Endothelial cell (in vitro differentiated cells): ENCODE measurements at regions not wholly inside any gene's neighbourhood (a gene's known extent, or its start where the extent isn't known, plus 50 kb on each side); places are given as distances from the start of the nearest gene placed in this dataset.

Experiments
- DNase-seq: peaks from one replicate; pipeline ENCODE4 v3.0.0; 2021; ENCODE audit warnings: low spot score
- H3K27ac Mint-ChIP-seq: one replicate; pipeline ENCODE4 v1.8.0; 2021; ENCODE audit warnings: mixed read lengths, inconsistent platforms; ENCODE audit not compliant: unreplicated experiment
- H3K27me3 Mint-ChIP-seq: one replicate; pipeline ENCODE4 v1.8.0; 2021; ENCODE audit warnings: mild to moderate bottlenecking, moderate library complexity, mixed read lengths, inconsistent platforms; ENCODE audit not compliant: unreplicated experiment
- H3K36me3 Mint-ChIP-seq: one replicate; pipeline ENCODE4 v1.8.0; 2021; ENCODE audit warnings: mild to moderate bottlenecking, low read depth, mixed read lengths, inconsistent platforms; ENCODE audit not compliant: unreplicated experiment
- H3K4me1 Mint-ChIP-seq: one replicate; pipeline ENCODE4 v1.8.0; 2021; ENCODE audit warnings: mild to moderate bottlenecking, mixed read lengths, inconsistent platforms; ENCODE audit not compliant: unreplicated experiment
- H3K4me3 Mint-ChIP-seq: one replicate; pipeline ENCODE4 v1.8.0; 2021; ENCODE audit warnings: mild to moderate bottlenecking, mixed read lengths, inconsistent platforms; ENCODE audit not compliant: unreplicated experiment
- H3K9me3 Mint-ChIP-seq: one replicate; pipeline ENCODE4 v1.8.0; 2021; ENCODE audit warnings: mixed read lengths, inconsistent platforms; ENCODE audit not compliant: unreplicated experiment
- CTCF ChIP-seq: fragments of 200-600 bp; sonication (generic); IDR thresholded peaks from one replicate; pipeline ENCODE4 v1.5.0; 2021; ENCODE audit warnings: antibody characterized with exemption; ENCODE audit not compliant: unreplicated experiment

GRCh38 chr11:115112754-115113153, 391.5 kb downstream of the CADM1 start:
- no peak for TF ChIP-seq CTCF
- no peak overlapping the region for H3K4me3 Mint-ChIP-seq
- H3K9me3 Mint-ChIP-seq: no peaks in the 10 kb centered on the region
- H3K27ac Mint-ChIP-seq: no peak overlapping the region
- H3K36me3 Mint-ChIP-seq: no peaks in the 10 kb centered on the region
- no peaks in the 10 kb centered on the region for H3K4me1 Mint-ChIP-seq
- DNase-seq: no peak
- peaks cover 1% of the 10 kb centered on the region for H3K27me3 Mint-ChIP-seq

GRCh38 chr11:115117956-115118493, 386.2 kb downstream of the CADM1 start:
- H3K4me3 Mint-ChIP-seq: no peak overlapping the region
- TF ChIP-seq CTCF: no peak
- H3K36me3 Mint-ChIP-seq: no peaks in the 10 kb centered on the region
- no peaks in the 10 kb centered on the region for H3K4me1 Mint-ChIP-seq
- no peaks in the 10 kb centered on the region for H3K9me3 Mint-ChIP-seq
- no peak overlapping the region for H3K27ac Mint-ChIP-seq
- no peak for DNase-seq
- peaks cover 1% of the 10 kb centered on the region for H3K27me3 Mint-ChIP-seq

- Mint-ChIP-seq H3K4me3 (no peak overlapping the region), H3K27me3 (no peaks in the 10 kb centered on the region), H3K36me3 (no peaks in the 10 kb centered on the region), H3K4me1 (no peaks in the 10 kb centered on the region), H3K27ac (no peak overlapping the region), H3K9me3 (no peaks in the 10 kb centered on the region)
- DNase-seq: no peak
- TF ChIP-seq CTCF: no peak
Measured at GRCh38 chr11:115119146-115119545, 385.1 kb downstream of the CADM1 start.
